ENCODE measurements at regions not wholly inside any gene's neighbourhood (a gene's known extent, or its start where the extent isn't known, plus 50 kb on each side); places are given as distances from the start of the nearest gene placed in this dataset.

DNA sequence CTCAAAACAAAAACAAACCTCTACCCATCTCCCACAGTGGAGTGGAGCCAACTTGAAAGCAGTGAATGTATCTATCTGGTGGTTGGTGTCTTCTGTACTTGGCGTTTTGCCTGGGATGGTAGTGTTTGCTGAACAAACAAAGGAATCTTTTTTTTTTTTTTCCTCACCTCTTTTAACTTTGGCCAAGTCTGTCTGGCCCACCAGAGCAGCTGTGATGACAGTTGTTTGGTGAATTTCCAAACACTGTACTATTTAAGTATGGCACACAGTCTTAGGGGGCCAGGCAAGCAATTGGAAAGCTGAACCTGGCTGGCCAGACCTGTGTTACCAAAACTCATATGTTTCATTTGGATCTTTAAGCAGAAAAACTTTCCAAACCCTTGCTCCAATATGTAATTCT is 101.8 kb upstream of the CDH13 start:
- TF ChIP-seq CTCF (IDR thresholded peaks at IDR 0.05) = no peak
- TF ChIP-seq POLR2AphosphoS5 (IDR thresholded peaks at IDR 0.05) = no peak

All from sigmoid colon (tissue), 4 donors.